ENCODE measurements at regions not wholly inside any gene's neighbourhood (a gene's known extent, or its start where the extent isn't known, plus 50 kb on each side); places are given as distances from the start of the nearest gene placed in this dataset.

DNA sequence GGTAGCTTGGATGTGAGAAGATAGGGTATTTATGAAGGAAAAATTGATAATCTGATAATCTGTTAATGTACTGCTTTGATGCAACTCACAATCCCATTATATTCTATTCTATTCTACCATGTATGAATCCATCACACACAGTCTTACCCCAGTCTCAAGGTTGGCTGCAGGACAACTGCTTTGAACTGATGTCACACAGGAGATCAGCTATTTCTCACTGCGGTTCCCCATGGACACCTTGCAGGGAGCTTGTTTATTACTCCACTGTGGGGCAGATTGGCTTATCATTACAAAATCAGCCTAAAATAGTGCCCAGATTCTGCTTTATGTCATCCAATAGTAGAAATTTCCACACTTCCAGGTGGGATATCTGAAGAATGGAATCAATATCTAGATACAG, 61.0 kb upstream of the HS3ST5 start:
- no peak for DNase-seq

- no peak for DNase-seq
Observed at GRCh38 chr6:114398481-114398880, 55.7 kb upstream of the HS3ST5 start.

Data from HCEC 1CT (cell line).